ENCODE measurements at regions not wholly inside any gene's neighbourhood (a gene's known extent, or its start where the extent isn't known, plus 50 kb on each side); places are given as distances from the start of the nearest gene placed in this dataset.

- TF ChIP-seq CTCF (IDR thresholded peaks at IDR 0.05; ENCODE audit: low read length) (no peak), EZH2 (optimal IDR thresholded peaks at IDR 0.05; ENCODE audit: low read depth, low read length) (no peak)
These were observed 260.4 kb upstream of the ARHGAP20 start for GRCh38 chr11:110972640-110973039.

Measured in MM.1S (cell line).